ENCODE measurements at regions not wholly inside any gene's neighbourhood (a gene's known extent, or its start where the extent isn't known, plus 50 kb on each side); places are given as distances from the start of the nearest gene placed in this dataset.

DNA sequence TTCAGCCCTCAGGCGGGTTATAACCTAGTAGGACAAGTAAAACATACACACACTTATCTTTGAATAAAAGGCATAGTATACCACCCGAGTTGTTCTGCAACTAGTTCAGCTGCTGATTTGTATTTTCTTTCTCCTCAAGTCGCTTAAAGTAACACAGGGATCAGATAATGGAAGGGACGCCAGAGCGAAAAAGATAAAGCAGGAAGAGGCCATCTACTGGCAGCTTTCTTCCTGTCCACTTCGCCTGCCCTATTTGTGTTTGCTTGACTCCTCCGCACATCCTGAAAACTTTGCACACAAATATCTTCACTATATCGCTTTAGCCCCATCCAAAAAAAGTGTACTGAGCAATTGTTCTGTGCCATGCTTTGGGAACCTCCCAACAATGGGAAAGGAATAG, 238.0 kb upstream of the SOX21 start:
- Mint-ChIP-seq H3K4me1 (no peaks in the 10 kb centered on the region), H3K27ac (no peak overlapping the region), H3K4me3 (no peak overlapping the region), H3K36me3 (no peaks in the 10 kb centered on the region), H3K27me3 (ENCODE audit: low read depth in 2 of 2) (peaks cover 0 to 5% of the 10 kb centered on the region in 2 donors), H3K9me3 (peaks cover 11% of the 10 kb centered on the region in 2 donors)
- H3K36me3 ChIP-seq (ENCODE audit: control insufficient read depth, insufficient read depth, low read length), result no peaks in the 10 kb centered on the region
- no peaks in the 10 kb centered on the region for H3K27me3 ChIP-seq (ENCODE audit: control insufficient read depth, insufficient read depth, low read length)
- no peak overlapping the region for H3K27ac ChIP-seq (ENCODE audit: low read length)
- H3K9me3 ChIP-seq (ENCODE audit: control insufficient read depth, insufficient read depth, low read length), result no peaks in the 10 kb centered on the region
- no peaks in the 10 kb centered on the region for H3K4me1 ChIP-seq (ENCODE audit: control insufficient read depth, insufficient read depth, low read length)
- TF ChIP-seq CTCF (IDR thresholded peaks at IDR 0.05), result no peak
- H3K4me3 ChIP-seq (ENCODE audit: low read length), result no peak overlapping the region
- no peak for DNase-seq
- 89% methylated on average over 8 of the region's 8 CpGs for WGBS (ENCODE audit: insufficient coverage)
- ATAC-seq, result no peak
- intact Hi-C loops (cut with micrococcal nuclease), result no loop called here

DNA sequence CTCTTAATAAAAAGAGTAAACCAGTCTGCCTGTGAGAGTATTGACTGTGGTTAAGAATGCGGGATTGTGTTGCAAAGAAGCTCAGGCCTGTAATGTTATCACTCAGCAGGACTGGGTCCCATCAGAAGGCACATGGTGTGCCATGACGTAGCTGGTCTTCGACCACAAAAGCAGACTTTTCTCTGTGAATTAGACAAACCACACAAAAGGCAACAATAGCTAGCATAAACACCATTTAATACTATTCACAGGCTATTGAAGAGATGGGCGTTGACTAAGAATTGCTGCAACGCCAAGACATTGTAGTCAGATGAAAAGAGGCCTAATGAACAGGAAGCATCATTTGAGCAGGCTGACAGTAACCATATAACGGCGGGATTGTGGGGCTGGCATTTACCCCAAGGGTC, 235.6 kb upstream of the SOX21 start:
- DNase-seq (no peak), ATAC-seq (no peak)
- Histone ChIP-seq H3K9me3 (ENCODE audit: control insufficient read depth, insufficient read depth, low read length) (no peaks in the 10 kb centered on the region), H3K27me3 (ENCODE audit: control insufficient read depth, insufficient read depth, low read length) (no peaks in the 10 kb centered on the region), H3K4me3 (ENCODE audit: low read length) (no peak overlapping the region), H3K4me1 (ENCODE audit: control insufficient read depth, insufficient read depth, low read length) (no peaks in the 10 kb centered on the region), H3K36me3 (ENCODE audit: control insufficient read depth, insufficient read depth, low read length) (no peaks in the 10 kb centered on the region), H3K27ac (ENCODE audit: low read length) (no peak overlapping the region)
- Mint-ChIP-seq H3K4me1 (no peaks in the 10 kb centered on the region), H3K27ac (no peak overlapping the region), H3K27me3 (ENCODE audit: low read depth in 2 of 2) (peaks cover 0 to 5% of the 10 kb centered on the region in 2 donors), H3K9me3 (peaks cover 11% of the 10 kb centered on the region in 2 donors), H3K36me3 (no peaks in the 10 kb centered on the region), H3K4me3 (no peak overlapping the region)
- 78% methylated on average over 7 of the region's 7 CpGs for WGBS (ENCODE audit: insufficient coverage)
- no peak for TF ChIP-seq CTCF (IDR thresholded peaks at IDR 0.05)
- intact Hi-C loops (cut with micrococcal nuclease), result no loop called here

DNA sequence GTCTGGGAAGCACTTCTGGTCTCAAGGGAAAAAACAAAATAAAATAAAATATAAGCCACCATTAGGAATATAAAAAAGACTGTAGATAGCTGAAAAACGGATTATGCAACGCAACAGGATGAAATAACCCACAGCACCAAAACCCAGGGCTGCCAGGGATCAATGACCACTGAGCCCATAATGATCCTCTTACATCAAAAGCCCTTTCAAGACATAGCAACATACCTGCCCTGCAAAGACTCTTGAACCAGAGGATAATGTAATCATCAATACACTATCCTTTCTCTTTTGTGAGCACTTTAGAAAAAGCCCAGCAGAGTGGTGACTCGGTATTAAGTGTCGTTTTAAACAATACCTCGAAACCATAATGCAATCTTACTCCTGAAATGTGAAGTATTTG, 235.0 kb upstream of the SOX21 start:
- no peak overlapping the region for H3K27ac ChIP-seq (ENCODE audit: low read length)
- no peak for TF ChIP-seq CTCF (IDR thresholded peaks at IDR 0.05)
- H3K4me1 ChIP-seq (ENCODE audit: control insufficient read depth, insufficient read depth, low read length), result no peaks in the 10 kb centered on the region
- H3K9me3 ChIP-seq (ENCODE audit: control insufficient read depth, insufficient read depth, low read length), result no peaks in the 10 kb centered on the region
- no peak for ATAC-seq
- Mint-ChIP-seq H3K27ac (no peak overlapping the region), H3K9me3 (peaks cover 8 to 11% of the 10 kb centered on the region in 2 donors), H3K4me1 (no peaks in the 10 kb centered on the region), H3K36me3 (no peaks in the 10 kb centered on the region), H3K27me3 (ENCODE audit: low read depth in 2 of 2) (peaks cover 0 to 5% of the 10 kb centered on the region in 2 donors), H3K4me3 (no peak overlapping the region)
- 87% methylated on average over 5 of the region's 5 CpGs for WGBS (ENCODE audit: insufficient coverage)
- no peaks in the 10 kb centered on the region for H3K36me3 ChIP-seq (ENCODE audit: control insufficient read depth, insufficient read depth, low read length)
- intact Hi-C loops (cut with micrococcal nuclease), result no loop called here
- no peaks in the 10 kb centered on the region for H3K27me3 ChIP-seq (ENCODE audit: control insufficient read depth, insufficient read depth, low read length)
- no peak for DNase-seq
- H3K4me3 ChIP-seq (ENCODE audit: low read length), result no peak overlapping the region

DNA sequence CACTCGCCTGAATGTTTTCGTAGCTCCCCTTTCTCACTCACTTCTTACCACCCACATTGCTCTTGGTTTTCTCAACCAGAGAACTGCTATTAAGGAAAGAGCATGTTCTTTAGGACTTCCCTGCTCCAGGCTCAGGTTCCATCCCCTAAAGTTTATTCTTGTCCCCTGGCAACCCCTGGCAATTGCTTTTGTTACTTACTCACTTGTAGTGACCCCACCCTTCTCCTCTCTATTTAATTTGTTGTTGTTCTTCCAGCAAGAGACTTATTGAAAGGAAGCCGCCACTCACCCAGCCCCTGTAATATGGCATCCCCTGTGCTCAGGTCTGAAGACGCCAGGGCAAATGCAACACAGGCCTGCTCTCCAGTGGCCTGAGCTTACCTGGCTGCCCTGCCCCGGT, 233.7 kb upstream of the SOX21 start:
- intact Hi-C loops (cut with micrococcal nuclease), result no loop called here
- Histone ChIP-seq H3K9me3 (ENCODE audit: control insufficient read depth, insufficient read depth, low read length) (no peaks in the 10 kb centered on the region), H3K36me3 (ENCODE audit: control insufficient read depth, insufficient read depth, low read length) (no peaks in the 10 kb centered on the region), H3K4me1 (ENCODE audit: control insufficient read depth, insufficient read depth, low read length) (no peaks in the 10 kb centered on the region), H3K27ac (ENCODE audit: low read length) (no peak overlapping the region), H3K4me3 (ENCODE audit: low read length) (no peak overlapping the region), H3K27me3 (ENCODE audit: control insufficient read depth, insufficient read depth, low read length) (no peaks in the 10 kb centered on the region)
- no peak for ATAC-seq
- Mint-ChIP-seq H3K4me3 (no peak overlapping the region), H3K36me3 (no peaks in the 10 kb centered on the region), H3K27ac (no peak overlapping the region), H3K9me3 (peaks cover 0 to 8% of the 10 kb centered on the region in 2 donors), H3K4me1 (no peaks in the 10 kb centered on the region), H3K27me3 (ENCODE audit: low read depth in 2 of 2) (peaks cover 0 to 2% of the 10 kb centered on the region in 2 donors)
- WGBS (ENCODE audit: insufficient coverage), result 94% methylated on average over 5 of the region's 5 CpGs
- no peak for DNase-seq
- no peak for TF ChIP-seq CTCF (IDR thresholded peaks at IDR 0.05)

Data from natural killer cell (primary cell).